Cardiac muscle cell (in vitro differentiated cells and primary cell): ENCODE measurements at regions not wholly inside any gene's neighbourhood (a gene's known extent, or its start where the extent isn't known, plus 50 kb on each side); places are given as distances from the start of the nearest gene placed in this dataset.

Source experiments
- DNase-seq, 2 donors: peaks; one replicate each; pipeline versions ENCODE4 v3.0.0 to v3.0.0-alpha.2; 2010 to 2017; ENCODE audit warnings: low read depth in 1 of 2, low spot score in 1 of 2
- H3K27ac ChIP-seq: fragments of 200-600 bp; sonication (generic); 2 replicates; pipeline ENCODE4 v1.5.1; 2016
- H3K27me3 ChIP-seq: fragments of 200-600 bp; sonication (generic); 2 replicates; pipeline ENCODE4 v1.6.0; 2016; ENCODE audit warnings: control low read depth
- H3K36me3 ChIP-seq: fragments of 200-600 bp; sonication (generic); 2 replicates; pipeline ENCODE4 v1.5.1; 2016; ENCODE audit warnings: control low read depth
- H3K4me1 ChIP-seq: fragments of 200-600 bp; sonication (generic); 2 replicates; pipeline ENCODE4 v1.8.1; 2017; ENCODE audit warnings: low read depth, mild to moderate bottlenecking, mixed run types
- H3K4me3 ChIP-seq: fragments of 200-600 bp; sonication (generic); 2 replicates; pipeline ENCODE4 v1.5.1; 2016; ENCODE audit warnings: mild to moderate bottlenecking
- H3K9me3 ChIP-seq: fragments of 200-600 bp; sonication (generic); 2 replicates; pipeline ENCODE4 v1.5.1; 2017; ENCODE audit warnings: low read depth, mild to moderate bottlenecking, control low read depth
- CTCF ChIP-seq: IDR thresholded peaks from 2 replicates; pipeline ENCODE4 v1.5.1; 2012; ENCODE audit warnings: low read depth, mild to moderate bottlenecking, low read length

GRCh38 chr3:162956711-162957110 is 1460.1 kb downstream of the OTOL1 start:
- Histone ChIP-seq H3K27me3 (no peaks in the 10 kb centered on the region), H3K4me1 (peaks cover 3% of the 10 kb centered on the region), H3K36me3 (no peaks in the 10 kb centered on the region), H3K27ac (no peak overlapping the region), H3K4me3 (no peak overlapping the region), H3K9me3 (no peaks in the 10 kb centered on the region)
- no peak for TF ChIP-seq CTCF
- DNase-seq, result no peak

- H3K36me3 ChIP-seq, result no peaks in the 10 kb centered on the region
- H3K9me3 ChIP-seq, result no peaks in the 10 kb centered on the region
- no peak overlapping the region for H3K4me3 ChIP-seq
- TF ChIP-seq CTCF, result no peak
- no peaks in the 10 kb centered on the region for H3K4me1 ChIP-seq
- no peaks in the 10 kb centered on the region for H3K27me3 ChIP-seq
- H3K27ac ChIP-seq, result no peak overlapping the region
- no peak for DNase-seq
These were observed 1463.7 kb downstream of the OTOL1 start for GRCh38 chr3:162960269-162960668.

GRCh38 chr3:162970292-162970691 is 1473.7 kb downstream of the OTOL1 start:
- H3K4me3 ChIP-seq, result no peak overlapping the region
- no peak for TF ChIP-seq CTCF

GRCh38 chr3:162971715-162972114 is 1475.1 kb downstream of the OTOL1 start:
- no peaks in the 10 kb centered on the region for H3K36me3 ChIP-seq
- no peaks in the 10 kb centered on the region for H3K27me3 ChIP-seq
- DNase-seq, result no peak
- no peak for TF ChIP-seq CTCF
- H3K9me3 ChIP-seq, result no peaks in the 10 kb centered on the region
- H3K4me3 ChIP-seq, result no peak overlapping the region
- H3K4me1 ChIP-seq, result no peaks in the 10 kb centered on the region
- no peak overlapping the region for H3K27ac ChIP-seq

More at GRCh38 chr3:162970292-162970691, 1473.7 kb downstream of the OTOL1 start:
- DNase-seq, result no peak
- H3K27me3 ChIP-seq, result no peaks in the 10 kb centered on the region
- H3K4me1 ChIP-seq, result no peaks in the 10 kb centered on the region
- H3K27ac ChIP-seq, result no peak overlapping the region
- no peaks in the 10 kb centered on the region for H3K9me3 ChIP-seq
- no peaks in the 10 kb centered on the region for H3K36me3 ChIP-seq

- no peak for DNase-seq
- Histone ChIP-seq H3K4me1 (no peaks in the 10 kb centered on the region), H3K27ac (no peak overlapping the region)
These were observed 1476.9 kb downstream of the OTOL1 start for GRCh38 chr3:162973428-162973917.

More at GRCh38 chr3:162973428-162973917, 1476.9 kb downstream of the OTOL1 start:
- Histone ChIP-seq H3K27me3 (no peaks in the 10 kb centered on the region), H3K4me3 (no peak overlapping the region), H3K36me3 (no peaks in the 10 kb centered on the region), H3K9me3 (no peaks in the 10 kb centered on the region)
- no peak for TF ChIP-seq CTCF
